RPMI8226 (cell line): ENCODE measurements at regions not wholly inside any gene's neighbourhood (a gene's known extent, or its start where the extent isn't known, plus 50 kb on each side); places are given as distances from the start of the nearest gene placed in this dataset.

ENCODE experiments used
- DNase-seq: peaks from one replicate; pipeline ENCODE4 v3.0.0-alpha.2; 2015

DNA sequence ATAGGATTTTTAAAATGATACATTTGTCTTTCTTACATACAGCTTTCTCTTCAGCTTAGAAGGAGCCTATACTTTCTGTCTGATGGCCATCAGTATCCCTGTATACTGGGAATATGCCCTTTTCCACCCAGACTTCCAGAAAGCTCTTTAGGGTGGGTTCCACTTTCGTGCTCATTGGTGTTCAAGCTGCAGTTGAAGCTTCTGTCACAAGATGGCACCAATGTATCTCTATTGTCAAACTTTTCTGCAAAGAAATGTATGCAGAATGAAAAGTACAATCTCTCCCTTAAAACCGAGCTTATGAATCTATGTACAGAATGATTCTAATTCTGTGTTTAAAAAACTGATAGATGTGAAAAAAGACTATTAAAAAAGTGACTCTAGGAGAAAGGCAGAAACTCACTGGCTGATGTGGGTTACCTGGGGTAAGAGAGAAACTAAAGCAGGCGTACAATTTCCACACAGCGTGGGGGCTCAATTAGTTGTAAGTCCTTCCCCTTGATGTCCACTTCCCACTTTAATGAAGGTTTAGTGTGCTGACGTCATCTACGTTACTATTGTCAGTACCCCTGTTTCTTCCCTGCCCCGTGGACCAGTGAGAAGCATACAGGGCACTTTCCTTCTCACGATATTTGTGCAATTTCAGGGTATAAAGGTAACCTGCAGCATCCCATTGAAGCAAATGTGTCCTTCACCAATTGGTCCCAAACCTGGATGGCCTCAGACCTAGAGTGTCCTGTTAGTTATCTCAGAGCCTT is 57.3 kb upstream of the TCEAL2 start:
- DNase-seq: peak; percentile 2

DNA sequence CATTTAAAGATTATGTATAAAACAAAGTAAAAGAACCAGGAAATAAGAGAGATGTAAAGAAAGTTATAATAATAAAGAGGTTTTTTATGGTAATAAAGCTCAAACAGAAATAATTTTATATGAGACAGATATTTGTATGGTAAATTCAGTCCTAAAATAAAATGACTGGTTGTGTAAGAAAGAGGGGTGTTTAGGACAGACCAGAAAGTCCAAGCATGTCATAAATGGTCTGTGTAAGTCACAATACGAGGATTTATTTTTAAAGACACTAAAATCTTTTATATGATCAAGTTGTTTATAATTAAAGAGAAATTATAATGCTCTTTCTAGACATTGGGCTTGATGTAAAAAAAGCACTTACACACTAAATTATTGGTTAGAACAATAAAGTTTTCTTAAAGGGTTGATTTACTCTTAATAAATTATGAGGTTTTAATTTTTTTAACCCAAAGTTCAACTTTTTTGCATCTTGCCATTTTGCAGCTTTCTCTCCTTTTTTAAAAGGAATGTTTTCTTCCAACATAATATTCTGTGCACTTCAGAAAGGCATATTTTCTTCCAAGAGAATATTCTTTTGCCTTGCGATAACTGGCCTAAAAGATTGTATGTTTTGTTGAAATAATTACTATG is 61.9 kb upstream of the TCEAL2 start:
- peak; percentile 4 for DNase-seq

DNA sequence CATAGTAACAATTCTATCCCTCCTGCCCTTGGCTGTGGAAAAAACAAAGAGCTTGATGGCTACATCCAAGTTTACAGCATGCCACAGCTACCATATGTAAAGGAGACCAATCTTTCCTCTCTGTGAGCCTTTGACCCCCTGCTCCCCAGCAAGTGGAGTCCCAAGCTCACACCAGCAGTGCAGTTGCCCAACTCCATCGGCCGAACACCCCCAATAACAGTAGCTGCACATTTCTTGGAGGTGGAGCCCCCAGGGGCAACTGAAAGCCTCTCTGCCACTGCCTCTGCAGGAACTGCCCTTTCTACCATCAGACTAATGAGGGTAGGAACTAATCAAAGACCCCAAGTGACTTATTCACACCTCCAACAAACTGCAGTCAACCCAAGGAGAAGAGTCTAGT is 81.0 kb upstream of the TCEAL2 start:
- DNase-seq: no peak

DNA sequence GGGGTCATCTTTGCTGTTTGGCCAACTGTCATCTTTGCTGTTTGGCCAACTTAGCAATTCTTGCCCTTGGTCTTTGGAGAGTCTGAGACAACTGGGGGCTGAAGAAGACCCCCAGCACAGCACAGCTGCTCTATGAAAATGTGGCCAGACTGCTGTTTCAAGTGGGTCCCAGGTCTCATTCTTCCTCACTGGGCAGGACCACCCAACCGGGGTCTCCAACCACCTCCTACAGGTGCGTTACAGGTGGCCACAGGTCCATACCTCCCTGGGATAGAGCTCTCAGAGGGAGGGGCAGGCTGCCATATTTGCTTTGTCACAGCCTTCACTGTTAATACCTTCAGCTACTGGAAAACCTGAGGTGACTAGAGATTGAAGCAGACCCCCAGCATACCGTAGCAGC is 82.1 kb upstream of the TCEAL2 start:
- no peak for DNase-seq

DNA sequence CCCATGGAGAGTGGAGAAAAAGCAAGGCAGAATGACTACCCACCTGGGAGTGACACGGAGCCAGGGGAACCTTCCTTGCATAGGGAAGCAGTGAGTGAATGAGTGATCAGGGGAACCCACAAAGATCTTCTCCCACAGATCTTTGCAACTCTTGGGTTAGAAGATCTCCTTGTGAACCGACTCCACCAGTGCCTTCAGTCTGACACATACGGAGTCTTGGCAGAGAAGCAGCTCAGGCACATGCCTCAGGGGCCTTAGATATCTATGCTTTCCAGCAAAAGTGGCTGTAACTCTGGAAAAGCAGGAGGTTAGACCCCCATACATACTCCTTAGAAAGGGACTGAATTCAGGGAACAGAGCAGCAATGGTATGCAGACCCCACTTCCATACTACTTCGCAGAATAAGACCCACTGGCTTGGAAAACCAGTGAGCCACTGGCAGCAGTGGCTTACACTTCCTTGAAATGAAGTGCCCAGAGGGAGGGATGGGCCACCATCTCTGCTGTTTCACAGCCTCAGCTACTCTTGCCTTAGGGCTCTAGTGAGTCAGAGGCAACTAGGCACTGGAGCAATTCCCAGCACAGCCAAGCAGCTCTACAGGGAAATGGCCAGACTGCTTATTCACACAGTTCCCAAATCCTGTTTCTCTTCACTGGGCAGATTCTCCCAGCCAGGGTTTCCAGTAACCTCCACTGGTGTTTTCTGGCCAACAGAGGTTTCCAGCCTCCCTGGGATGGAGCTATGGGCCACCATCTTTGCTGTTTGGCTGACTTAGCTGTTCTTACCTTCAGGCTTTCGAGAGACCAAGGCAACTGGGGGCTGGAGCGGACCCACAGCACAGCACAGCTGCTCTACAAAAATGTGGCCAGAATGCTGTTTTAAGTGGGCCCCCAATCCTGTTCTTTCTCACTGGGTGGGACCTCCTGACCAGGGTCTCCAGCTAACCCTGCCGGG is 82.8 kb upstream of the TCEAL2 start:
- no peak for DNase-seq

DNA sequence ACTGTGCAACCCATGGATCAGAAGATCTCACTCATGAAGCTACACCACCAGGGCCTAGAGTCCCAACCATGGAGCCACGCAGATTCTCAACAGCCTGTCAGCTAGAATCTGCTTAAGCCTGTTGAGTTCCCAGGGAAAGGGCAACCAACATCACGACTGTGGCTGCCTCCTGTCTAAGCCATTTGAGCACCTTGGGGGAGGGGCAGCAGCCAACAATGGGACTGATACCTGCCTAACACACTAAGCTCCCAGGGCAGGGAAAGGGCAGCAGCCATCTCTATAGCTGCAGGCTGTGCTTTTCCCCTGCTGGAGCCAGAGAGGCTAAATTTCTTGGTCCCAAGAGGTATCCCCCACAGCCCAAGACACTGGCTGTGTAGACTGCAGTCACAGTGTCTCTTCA is 96.5 kb upstream of the TCEAL2 start:
- no peak for DNase-seq

DNA sequence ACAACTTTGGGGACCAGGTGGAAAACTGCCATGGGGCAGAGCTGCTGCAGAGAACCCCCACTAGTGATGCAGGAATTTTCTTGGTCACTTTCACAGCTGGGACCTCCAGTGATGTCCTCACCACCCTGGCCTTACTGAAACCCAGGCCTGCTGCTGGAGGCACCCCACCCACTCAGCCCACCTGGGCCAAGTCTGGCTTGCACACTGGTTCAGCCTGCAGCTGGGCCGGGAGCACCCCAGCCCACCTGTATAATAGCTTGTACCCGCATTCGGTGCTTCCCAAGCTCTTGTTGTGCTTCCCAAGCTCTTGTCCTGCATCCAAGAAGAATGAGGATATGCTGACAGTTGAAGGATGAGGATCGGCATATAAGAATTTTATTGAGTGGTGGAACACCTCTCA is 86.4 kb upstream of the ZMAT1 start:
- DNase-seq: no peak

DNA sequence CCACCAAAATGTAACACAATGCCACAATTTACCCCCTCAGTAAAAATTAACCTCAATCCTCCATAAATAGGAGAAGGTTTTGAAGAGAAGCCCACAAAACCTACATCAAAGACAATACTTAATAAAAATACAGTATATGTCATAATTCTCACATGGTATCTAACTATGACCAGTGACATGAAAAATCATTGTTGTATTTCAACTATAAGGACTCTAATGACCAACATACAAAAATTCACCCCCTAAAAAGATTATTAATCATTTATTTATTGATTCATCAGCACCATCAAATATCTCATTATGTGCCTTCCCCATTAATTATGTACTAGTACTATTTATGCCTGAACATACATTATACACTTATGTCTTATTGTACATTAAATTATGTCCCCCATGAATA is 77.1 kb upstream of the ZMAT1 start:
- DNase-seq: no peak

DNA sequence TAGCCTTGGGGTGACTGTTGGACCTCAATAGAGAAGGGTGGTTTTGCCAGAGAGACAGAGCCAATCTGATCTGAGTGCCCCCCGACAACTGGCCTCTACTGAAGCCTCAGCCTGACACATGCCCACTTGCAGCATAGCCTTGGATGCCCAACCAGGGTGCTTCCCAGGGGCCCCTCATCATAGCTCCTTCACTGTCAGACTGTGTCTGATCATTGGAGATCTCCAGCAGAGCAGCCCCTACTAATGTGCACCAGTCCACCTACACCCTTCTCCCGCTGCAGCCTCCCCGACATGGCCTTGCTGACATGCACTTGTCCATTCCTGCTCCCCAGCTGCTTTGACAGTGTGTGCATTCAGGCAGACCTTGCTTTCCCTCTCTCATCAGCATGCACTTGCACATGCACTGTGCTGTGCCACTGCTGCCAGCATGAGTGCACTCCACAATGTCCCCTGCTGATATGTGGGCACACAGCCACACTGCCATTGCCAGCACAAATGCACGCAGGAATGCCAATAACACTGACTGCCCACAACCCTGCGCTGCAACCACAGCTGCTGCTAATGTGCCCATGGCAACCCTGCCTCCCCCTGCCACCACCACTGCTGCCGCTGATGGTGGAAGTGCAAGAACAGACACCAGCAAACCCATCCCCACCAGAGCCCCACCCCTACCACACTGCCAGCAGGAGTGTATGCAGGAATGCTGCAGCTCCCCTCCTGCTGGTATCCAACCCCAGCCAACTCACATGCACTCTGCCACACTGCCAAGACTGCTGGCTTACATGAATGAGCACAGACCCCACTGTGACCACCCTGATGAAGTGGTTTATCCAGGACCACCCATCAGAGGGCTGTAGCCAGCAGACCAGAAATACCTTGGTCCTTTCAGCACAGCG is 68.1 kb upstream of the ZMAT1 start:
- DNase-seq: no peak

DNA sequence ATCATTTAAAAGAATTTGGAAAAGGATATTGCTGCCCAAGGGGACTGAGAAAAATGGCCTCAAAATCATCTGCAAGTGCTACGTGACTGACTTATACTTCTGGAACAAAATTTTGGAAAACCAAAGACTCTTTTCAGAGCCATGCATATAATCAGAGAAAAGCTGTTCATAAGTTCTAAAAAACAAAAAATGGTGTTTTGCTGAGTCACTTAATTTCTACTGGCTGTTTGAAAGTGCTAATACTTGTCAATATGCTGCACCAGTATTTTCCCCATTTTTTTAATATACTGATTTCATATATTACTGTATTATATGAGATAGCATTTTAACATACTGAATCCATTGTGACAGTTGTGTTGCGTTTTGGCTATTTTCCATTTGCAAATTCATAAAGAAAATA is 61.5 kb upstream of the ZMAT1 start:
- DNase-seq: no peak

DNA sequence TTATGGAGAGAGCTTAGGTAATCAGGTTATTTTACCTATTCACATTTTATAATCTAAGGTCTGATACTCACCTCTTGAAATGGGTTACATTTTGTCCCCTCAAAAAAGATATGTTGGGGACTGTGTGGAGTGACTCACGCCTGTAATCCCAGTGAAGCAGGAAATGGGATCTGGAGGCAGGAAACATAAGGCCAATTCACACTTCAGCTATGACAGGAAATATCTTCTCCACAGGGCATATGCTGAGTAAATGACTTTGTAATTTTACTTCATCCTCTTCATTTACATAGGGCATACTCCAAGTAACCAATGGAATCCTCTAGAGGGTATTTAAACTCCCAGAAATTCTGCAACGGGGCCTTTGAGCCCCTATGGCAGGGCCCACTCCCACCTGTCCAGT is 54.8 kb upstream of the ZMAT1 start:
- no peak for DNase-seq
